AG09319 (cell line): ENCODE measurements at regions not wholly inside any gene's neighbourhood (a gene's known extent, or its start where the extent isn't known, plus 50 kb on each side); places are given as distances from the start of the nearest gene placed in this dataset.
A peak's percentile ranks its signal among the peaks of the same experiment; 100 is the strongest.

Source experiments
- DNase-seq: peaks from one replicate; pipeline ENCODE4 v3.0.0-alpha.2; 2010; ENCODE audit warnings: low read depth; ENCODE audit errors: extremely low read depth
- TF ChIP-seq, protein P1 (sequence below): IDR thresholded peaks from 2 replicates; pipeline ENCODE4 v1.5.1; 2011; ENCODE audit warnings: low read depth, mild to moderate bottlenecking, inconsistent platforms, low read length, moderate library complexity

DNA sequence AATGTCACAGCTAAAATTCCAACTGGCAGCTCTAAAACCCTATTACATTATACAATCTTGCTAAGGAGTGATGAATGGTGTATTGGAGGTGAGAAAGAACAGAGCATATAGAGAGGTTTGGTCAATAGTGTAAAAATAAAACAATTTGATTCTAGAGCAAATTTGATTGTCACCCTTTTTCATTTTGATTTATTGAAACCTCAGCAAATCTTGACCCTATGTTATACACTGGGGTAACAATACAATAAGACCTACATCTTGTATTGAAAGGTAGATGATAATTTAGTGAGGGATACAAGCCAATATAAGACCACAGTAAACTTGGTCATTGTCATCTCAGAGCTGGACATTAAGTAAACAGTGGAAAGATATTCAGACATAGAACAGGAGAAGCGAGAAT lies 671.9 kb downstream of the IRS1 start:
- TF ChIP-seq, protein P1, sequence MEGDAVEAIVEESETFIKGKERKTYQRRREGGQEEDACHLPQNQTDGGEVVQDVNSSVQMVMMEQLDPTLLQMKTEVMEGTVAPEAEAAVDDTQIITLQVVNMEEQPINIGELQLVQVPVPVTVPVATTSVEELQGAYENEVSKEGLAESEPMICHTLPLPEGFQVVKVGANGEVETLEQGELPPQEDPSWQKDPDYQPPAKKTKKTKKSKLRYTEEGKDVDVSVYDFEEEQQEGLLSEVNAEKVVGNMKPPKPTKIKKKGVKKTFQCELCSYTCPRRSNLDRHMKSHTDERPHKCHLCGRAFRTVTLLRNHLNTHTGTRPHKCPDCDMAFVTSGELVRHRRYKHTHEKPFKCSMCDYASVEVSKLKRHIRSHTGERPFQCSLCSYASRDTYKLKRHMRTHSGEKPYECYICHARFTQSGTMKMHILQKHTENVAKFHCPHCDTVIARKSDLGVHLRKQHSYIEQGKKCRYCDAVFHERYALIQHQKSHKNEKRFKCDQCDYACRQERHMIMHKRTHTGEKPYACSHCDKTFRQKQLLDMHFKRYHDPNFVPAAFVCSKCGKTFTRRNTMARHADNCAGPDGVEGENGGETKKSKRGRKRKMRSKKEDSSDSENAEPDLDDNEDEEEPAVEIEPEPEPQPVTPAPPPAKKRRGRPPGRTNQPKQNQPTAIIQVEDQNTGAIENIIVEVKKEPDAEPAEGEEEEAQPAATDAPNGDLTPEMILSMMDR: no peak
- DNase-seq: no peak

- TF ChIP-seq, protein P1: no peak
Observed at GRCh38 chr2:226126104-226126503, 673.5 kb downstream of the IRS1 start.

DNA sequence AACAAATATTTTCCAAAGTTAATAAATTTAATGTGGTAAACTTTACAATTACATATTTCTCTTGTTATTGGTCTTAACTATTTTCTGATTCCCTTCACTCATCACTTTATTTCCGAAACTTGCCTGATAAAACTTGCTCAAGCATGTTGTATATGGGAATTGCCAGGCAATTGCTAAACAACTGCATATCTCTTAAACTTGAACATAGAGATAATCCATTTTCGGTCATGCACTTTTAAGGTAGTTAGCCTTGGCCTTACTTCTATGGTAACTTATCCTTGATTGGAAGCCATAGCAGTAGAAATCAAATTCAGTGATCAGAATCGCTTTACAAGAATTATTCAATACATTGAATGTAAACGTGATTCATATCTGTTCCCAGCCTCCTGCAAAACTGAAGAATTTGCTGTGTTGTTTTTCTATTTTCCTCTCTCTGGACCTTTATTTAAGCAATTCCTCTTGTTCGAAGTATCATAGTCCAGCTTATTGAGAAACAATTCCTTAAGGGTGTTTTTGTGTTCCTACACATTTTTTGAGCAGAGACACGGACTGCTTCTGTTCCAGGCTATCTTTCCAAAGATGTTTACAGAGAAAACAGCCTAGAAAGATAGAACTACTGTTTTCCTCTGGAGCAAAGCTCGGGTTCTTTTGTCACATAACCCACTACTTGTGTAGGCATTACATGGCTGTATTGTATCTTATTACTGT lies 674.3 kb downstream of the IRS1 start:
- TF ChIP-seq, protein P1: no peak
- no peak for DNase-seq

More at GRCh38 chr2:226126104-226126503, 673.5 kb downstream of the IRS1 start:
- no peak for DNase-seq

DNA sequence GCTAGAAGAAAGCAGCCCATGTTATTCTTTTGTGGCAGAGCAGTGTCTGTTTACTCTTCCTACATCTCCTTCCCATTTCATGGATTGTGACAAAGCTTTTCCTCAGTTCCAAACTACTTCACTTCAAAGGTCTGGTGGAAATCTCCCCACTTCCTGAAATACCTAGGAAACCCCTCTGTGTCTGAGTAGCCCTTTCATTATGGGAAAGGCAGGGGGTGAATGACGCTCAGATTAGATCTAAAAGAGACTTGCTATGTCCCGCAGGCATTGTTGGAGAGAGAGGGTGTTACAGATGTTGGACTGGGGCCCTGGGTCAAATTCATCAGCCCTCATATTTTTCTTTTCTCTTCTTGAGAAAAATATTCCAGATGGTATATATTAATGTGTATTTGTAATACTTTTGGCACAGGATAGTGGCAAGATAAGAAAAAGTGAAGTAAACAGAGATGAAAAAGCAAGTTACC lies 675.0 kb downstream of the IRS1 start:
- TF ChIP-seq, protein P1: no peak
- peak; percentile 42 for DNase-seq

DNA sequence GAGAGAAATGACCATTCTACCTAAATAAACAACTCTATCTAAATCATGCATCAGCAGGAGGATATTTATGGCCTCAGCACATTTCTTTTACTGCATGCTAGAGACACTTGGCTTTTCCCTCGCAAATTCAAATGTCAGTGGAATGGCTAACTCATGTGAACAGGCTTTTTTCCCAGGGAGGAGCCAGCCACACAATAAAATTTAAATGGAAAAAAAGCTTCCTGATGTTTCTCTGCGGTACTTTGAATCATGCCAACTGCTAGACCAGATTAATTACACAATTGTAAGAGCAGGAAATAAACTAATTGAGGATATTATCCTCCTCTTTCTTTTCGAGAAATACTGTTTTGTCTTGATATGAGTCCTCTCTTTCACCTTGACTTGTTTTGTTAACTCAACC lies 676.3 kb downstream of the IRS1 start:
- DNase-seq: no peak
- TF ChIP-seq, protein P1: no peak

- DNase-seq: no peak
- TF ChIP-seq, protein P1: no peak
Observed at GRCh38 chr2:226122041-226122440, 677.6 kb downstream of the IRS1 start.

GRCh38 chr2:226121046-226121738 lies 678.4 kb downstream of the IRS1 start:
- no peak for DNase-seq
- TF ChIP-seq, protein P1: no peak
